WTC11 (cell line): ENCODE measurements at regions not wholly inside any gene's neighbourhood (a gene's known extent, or its start where the extent isn't known, plus 50 kb on each side); places are given as distances from the start of the nearest gene placed in this dataset.

Experiments used
- ATAC-seq: fragments of 200-7000 bp; cut with Tn5 transposase; 2 replicates; pipeline ENCODE4 v1.10.0; 2021; ENCODE audit warnings: mild to moderate bottlenecking, moderate library complexity
- CTCF ChIA-PET: fragments of 300-600 bp; sonication (Branson Sonifier 250); formaldehyde crosslinking; loops from one replicate; lab custom pipeline; 2021; ENCODE audit warnings: antibody characterized with exemption; lab: Charles Lee
- POLR2A ChIA-PET: fragments of 350-600 bp; sonication (Branson Sonifier 250); formaldehyde crosslinking; loops from one replicate; lab custom pipeline; 2021; ENCODE audit warnings: antibody characterized with exemption; lab: Charles Lee
- DNase-seq: peaks from one replicate; pipeline ENCODE4 v3.0.0; 2021; ENCODE audit warnings: low spot score
- H3K27ac Mint-ChIP-seq: 2 replicates; pipeline ENCODE4 v1.8.0; 2021; ENCODE audit warnings: mixed read lengths
- H3K27me3 Mint-ChIP-seq: 2 replicates; pipeline ENCODE4 v1.8.0; 2021; ENCODE audit warnings: low read depth, mild to moderate bottlenecking, moderate library complexity, mixed read lengths
- H3K36me3 Mint-ChIP-seq: 2 replicates; pipeline ENCODE4 v1.8.0; 2021; ENCODE audit warnings: mixed read lengths
- H3K4me1 Mint-ChIP-seq: 2 replicates; pipeline ENCODE4 v1.8.0; 2022; ENCODE audit warnings: mixed read lengths
- H3K4me3 Mint-ChIP-seq: 2 replicates; pipeline ENCODE4 v1.8.0; 2021; ENCODE audit warnings: mild to moderate bottlenecking, moderate library complexity, mixed read lengths
- H3K9me3 Mint-ChIP-seq: 2 replicates; pipeline ENCODE4 v1.8.0; 2021; ENCODE audit warnings: mixed read lengths
- ELF4 ChIP-seq: sonication (generic); formaldehyde crosslinking; IDR thresholded peaks from 2 replicates; pipeline ENCODE4 v1.8.1; 2022; ENCODE audit warnings: low read depth, mild to moderate bottlenecking, moderate library complexity, missing genetic modification reagents
- EMX1 ChIP-seq: fragments of 250-450 bp; sonication (Bioruptor Pico); IDR thresholded peaks from 2 replicates; pipeline ENCODE4 v1.8.0; 2021; ENCODE audit warnings: mild to moderate bottlenecking
- FOXJ3 ChIP-seq: sonication (generic); formaldehyde crosslinking; IDR thresholded peaks from 2 replicates; pipeline ENCODE4 v1.9.0; 2021; ENCODE audit warnings: missing genetic modification reagents, mild to moderate bottlenecking, borderline replicate concordance
- JUN ChIP-seq: sonication (generic); formaldehyde crosslinking; IDR thresholded peaks from 2 replicates; pipeline ENCODE4 v1.8.0; 2023; ENCODE audit warnings: mild to moderate bottlenecking, missing genetic modification reagents
- MAX ChIP-seq: sonication (generic); formaldehyde crosslinking; IDR thresholded peaks from 2 replicates; pipeline ENCODE4 v1.8.0; 2022; ENCODE audit warnings: mild to moderate bottlenecking, missing genetic modification reagents
- NFATC4 ChIP-seq: fragments of 250-450 bp; sonication (Bioruptor Pico); IDR thresholded peaks from 2 replicates; pipeline ENCODE4 v1.9.0; 2021; ENCODE audit warnings: mild to moderate bottlenecking
- NFYB ChIP-seq: sonication (generic); formaldehyde crosslinking; conservative IDR thresholded peaks from 2 replicates; pipeline ENCODE4 v1.8.0; 2022; ENCODE audit warnings: low read depth, missing genetic modification reagents
- NR1H2 ChIP-seq: sonication (generic); formaldehyde crosslinking; IDR thresholded peaks from 2 replicates; pipeline ENCODE4 v1.9.0; 2021; ENCODE audit warnings: mild to moderate bottlenecking, moderate library complexity, missing genetic modification reagents
- SOX15 ChIP-seq: fragments of 250-450 bp; sonication (Bioruptor Pico); IDR thresholded peaks from 2 replicates; pipeline ENCODE4 v1.9.0; 2021; ENCODE audit warnings: mild to moderate bottlenecking
- SP1 ChIP-seq: sonication (generic); formaldehyde crosslinking; conservative IDR thresholded peaks from 2 replicates; pipeline ENCODE4 v1.8.1; 2022; ENCODE audit warnings: missing genetic modification reagents
- ZNF121 ChIP-seq: sonication (generic); formaldehyde crosslinking; IDR thresholded peaks from 2 replicates; pipeline ENCODE4 v1.8.0; 2023; ENCODE audit warnings: missing genetic modification reagents
- ZNF532 ChIP-seq: fragments of 250-450 bp; sonication (Bioruptor Pico); IDR thresholded peaks from 2 replicates; pipeline ENCODE4 v1.9.0; 2021; ENCODE audit warnings: mild to moderate bottlenecking, borderline replicate concordance
- TF ChIP-seq, protein P1 (sequence below): sonication (generic); formaldehyde crosslinking; IDR thresholded peaks from 2 replicates; pipeline ENCODE4 v1.8.1; 2022; ENCODE audit warnings: low read depth, missing genetic modification reagents, borderline replicate concordance
- TF ChIP-seq, protein P2 (sequence below): sonication (generic); formaldehyde crosslinking; conservative IDR thresholded peaks from 2 replicates; pipeline ENCODE4 v1.8.1; 2022; ENCODE audit warnings: mild to moderate bottlenecking, missing genetic modification reagents
- TF ChIP-seq, protein P3 (sequence below): sonication (generic); formaldehyde crosslinking; conservative IDR thresholded peaks from 2 replicates; pipeline ENCODE4 v1.8.1; 2023; ENCODE audit warnings: mild to moderate bottlenecking, low read depth, missing genetic modification reagents, moderate library complexity
- TF ChIP-seq, protein P4 (sequence below): fragments of 250-450 bp; sonication (Bioruptor Pico); IDR thresholded peaks from 2 replicates; pipeline ENCODE4 v1.8.0; 2021; ENCODE audit warnings: mild to moderate bottlenecking

- DNase-seq (no peak), ATAC-seq (no peak; the same call in 1 of the 2 replicates)
- Mint-ChIP-seq H3K4me1 (peaks cover 55% of the 10 kb centered on the region), H3K36me3 (no peaks in the 10 kb centered on the region), H3K4me3 (peak overlapping the region; percentile 42; the same call in 1 of the 2 replicates), H3K27ac (peak overlapping the region; percentile 99), H3K27me3 (no peaks in the 10 kb centered on the region), H3K9me3 (no peaks in the 10 kb centered on the region)
- ChIA-PET CTCF (interaction anchor here (1.0 to 2.8 kb wide), 20 partner anchors 10 to 124 kb away, joined by 3 to 26 read pairs (median 7); no protein-coding TSS in a partner anchor), POLR2A (interaction anchor here (1.1 to 1.9 kb wide), 8 partner anchors 11 to 88 kb away, joined by 4 to 19 read pairs (median 6); no protein-coding TSS in a partner anchor)
- TF ChIP-seq ELF4 (no peak), JUN (no peak), EMX1 (no peak), NR1H2 (CRISPR knock-in tag) (no peak), ZNF121 (no peak), NFATC4 (CRISPR knock-in tag) (no peak), SOX15 (CRISPR knock-in tag) (no peak), MAX (no peak), NFYB (no peak)
Observed at GRCh38 chr14:76946753-76947077, 81.8 kb downstream of the IRF2BPL start.

GRCh38 chr14:76943072-76943471, 85.4 kb downstream of the IRF2BPL start:
- CTCF ChIA-PET: interaction anchor here (1.2 to 2.6 kb wide), 6 partner anchors 13 to 69 kb away, joined by 3 to 12 read pairs (median 6); no protein-coding TSS in a partner anchor
- no peak overlapping the region for H3K27ac Mint-ChIP-seq

More at GRCh38 chr14:76943072-76943471, 85.4 kb downstream of the IRF2BPL start:
- no peaks in the 10 kb centered on the region for H3K27me3 Mint-ChIP-seq
- H3K4me3 Mint-ChIP-seq: no peak overlapping the region
- no peaks in the 10 kb centered on the region for H3K9me3 Mint-ChIP-seq
- POLR2A ChIA-PET: no interaction called here
- no peak for ATAC-seq
- H3K4me1 Mint-ChIP-seq: peaks cover 54% of the 10 kb centered on the region
- H3K36me3 Mint-ChIP-seq: no peaks in the 10 kb centered on the region
- TF ChIP-seq NR1H2 (CRISPR knock-in tag) (no peak), FOXJ3 (CRISPR knock-in tag) (no peak), ELF4 (no peak), ZNF532 (CRISPR knock-in tag) (no peak), SP1 (no peak)
- TF ChIP-seq, protein P1, sequence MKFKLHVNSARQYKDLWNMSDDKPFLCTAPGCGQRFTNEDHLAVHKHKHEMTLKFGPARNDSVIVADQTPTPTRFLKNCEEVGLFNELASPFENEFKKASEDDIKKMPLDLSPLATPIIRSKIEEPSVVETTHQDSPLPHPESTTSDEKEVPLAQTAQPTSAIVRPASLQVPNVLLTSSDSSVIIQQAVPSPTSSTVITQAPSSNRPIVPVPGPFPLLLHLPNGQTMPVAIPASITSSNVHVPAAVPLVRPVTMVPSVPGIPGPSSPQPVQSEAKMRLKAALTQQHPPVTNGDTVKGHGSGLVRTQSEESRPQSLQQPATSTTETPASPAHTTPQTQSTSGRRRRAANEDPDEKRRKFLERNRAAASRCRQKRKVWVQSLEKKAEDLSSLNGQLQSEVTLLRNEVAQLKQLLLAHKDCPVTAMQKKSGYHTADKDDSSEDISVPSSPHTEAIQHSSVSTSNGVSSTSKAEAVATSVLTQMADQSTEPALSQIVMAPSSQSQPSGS (CRISPR knock-in tag): no peak
- TF ChIP-seq, protein P2, sequence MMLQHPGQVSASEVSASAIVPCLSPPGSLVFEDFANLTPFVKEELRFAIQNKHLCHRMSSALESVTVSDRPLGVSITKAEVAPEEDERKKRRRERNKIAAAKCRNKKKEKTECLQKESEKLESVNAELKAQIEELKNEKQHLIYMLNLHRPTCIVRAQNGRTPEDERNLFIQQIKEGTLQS (CRISPR knock-in tag): no peak
- TF ChIP-seq, protein P3, sequence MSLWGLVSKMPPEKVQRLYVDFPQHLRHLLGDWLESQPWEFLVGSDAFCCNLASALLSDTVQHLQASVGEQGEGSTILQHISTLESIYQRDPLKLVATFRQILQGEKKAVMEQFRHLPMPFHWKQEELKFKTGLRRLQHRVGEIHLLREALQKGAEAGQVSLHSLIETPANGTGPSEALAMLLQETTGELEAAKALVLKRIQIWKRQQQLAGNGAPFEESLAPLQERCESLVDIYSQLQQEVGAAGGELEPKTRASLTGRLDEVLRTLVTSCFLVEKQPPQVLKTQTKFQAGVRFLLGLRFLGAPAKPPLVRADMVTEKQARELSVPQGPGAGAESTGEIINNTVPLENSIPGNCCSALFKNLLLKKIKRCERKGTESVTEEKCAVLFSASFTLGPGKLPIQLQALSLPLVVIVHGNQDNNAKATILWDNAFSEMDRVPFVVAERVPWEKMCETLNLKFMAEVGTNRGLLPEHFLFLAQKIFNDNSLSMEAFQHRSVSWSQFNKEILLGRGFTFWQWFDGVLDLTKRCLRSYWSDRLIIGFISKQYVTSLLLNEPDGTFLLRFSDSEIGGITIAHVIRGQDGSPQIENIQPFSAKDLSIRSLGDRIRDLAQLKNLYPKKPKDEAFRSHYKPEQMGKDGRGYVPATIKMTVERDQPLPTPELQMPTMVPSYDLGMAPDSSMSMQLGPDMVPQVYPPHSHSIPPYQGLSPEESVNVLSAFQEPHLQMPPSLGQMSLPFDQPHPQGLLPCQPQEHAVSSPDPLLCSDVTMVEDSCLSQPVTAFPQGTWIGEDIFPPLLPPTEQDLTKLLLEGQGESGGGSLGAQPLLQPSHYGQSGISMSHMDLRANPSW: no peak
- TF ChIP-seq, protein P4, sequence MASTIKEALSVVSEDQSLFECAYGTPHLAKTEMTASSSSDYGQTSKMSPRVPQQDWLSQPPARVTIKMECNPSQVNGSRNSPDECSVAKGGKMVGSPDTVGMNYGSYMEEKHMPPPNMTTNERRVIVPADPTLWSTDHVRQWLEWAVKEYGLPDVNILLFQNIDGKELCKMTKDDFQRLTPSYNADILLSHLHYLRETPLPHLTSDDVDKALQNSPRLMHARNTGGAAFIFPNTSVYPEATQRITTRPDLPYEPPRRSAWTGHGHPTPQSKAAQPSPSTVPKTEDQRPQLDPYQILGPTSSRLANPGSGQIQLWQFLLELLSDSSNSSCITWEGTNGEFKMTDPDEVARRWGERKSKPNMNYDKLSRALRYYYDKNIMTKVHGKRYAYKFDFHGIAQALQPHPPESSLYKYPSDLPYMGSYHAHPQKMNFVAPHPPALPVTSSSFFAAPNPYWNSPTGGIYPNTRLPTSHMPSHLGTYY (CRISPR knock-in tag): no peak
- DNase-seq: no peak
